ENCODE measurements at regions not wholly inside any gene's neighbourhood (a gene's known extent, or its start where the extent isn't known, plus 50 kb on each side); places are given as distances from the start of the nearest gene placed in this dataset.
"Not testable (repeated sequence)": the region's sequence is repeated elsewhere in the genome, so short reads cannot be mapped to it uniquely, and the experiment has no call there.

GRCh38 chr16:85449885-85450245 lies 163.3 kb upstream of the GSE1 start:
- no peak overlapping the region for H3K4me3 ChIP-seq (ENCODE audit: low read depth, low read length)
- no peak for TF ChIP-seq CTCF (IDR thresholded peaks at IDR 0.05; ENCODE audit: borderline replicate concordance, insufficient read depth, low read depth, low read length)

GRCh38 chr16:85451142-85451541 lies 162.0 kb upstream of the GSE1 start:
- H3K4me3 ChIP-seq (ENCODE audit: low read depth, low read length): not testable (repeated sequence)

GRCh38 chr16:85451641-85452363 lies 161.3 kb upstream of the GSE1 start:
- TF ChIP-seq CTCF (IDR thresholded peaks at IDR 0.05; ENCODE audit: borderline replicate concordance, insufficient read depth, low read depth, low read length): no peak
- H3K4me3 ChIP-seq (ENCODE audit: low read depth, low read length): no peak overlapping the region

GRCh38 chr16:85452364-85453193 lies 160.5 kb upstream of the GSE1 start:
- no peak overlapping the region for H3K4me3 ChIP-seq (ENCODE audit: low read depth, low read length)

GRCh38 chr16:85453194-85453678 lies 159.9 kb upstream of the GSE1 start:
- no peak for TF ChIP-seq CTCF (IDR thresholded peaks at IDR 0.05; ENCODE audit: borderline replicate concordance, insufficient read depth, low read depth, low read length)
- no peak overlapping the region for H3K4me3 ChIP-seq (ENCODE audit: low read depth, low read length)

More at GRCh38 chr16:85452364-85453193, 160.5 kb upstream of the GSE1 start:
- no peak for TF ChIP-seq CTCF (IDR thresholded peaks at IDR 0.05; ENCODE audit: borderline replicate concordance, insufficient read depth, low read depth, low read length)

- TF ChIP-seq CTCF (IDR thresholded peaks at IDR 0.05; ENCODE audit: borderline replicate concordance, insufficient read depth, low read depth, low read length): no peak
- no peak overlapping the region for H3K4me3 ChIP-seq (ENCODE audit: low read depth, low read length)
Observed at GRCh38 chr16:85453703-85454102, 159.4 kb upstream of the GSE1 start.

- no peak for TF ChIP-seq CTCF (IDR thresholded peaks at IDR 0.05; ENCODE audit: borderline replicate concordance, insufficient read depth, low read depth, low read length)
Observed at GRCh38 chr16:85454171-85454872, 158.8 kb upstream of the GSE1 start.

More at GRCh38 chr16:85454171-85454872, 158.8 kb upstream of the GSE1 start:
- no peak overlapping the region for H3K4me3 ChIP-seq (ENCODE audit: low read depth, low read length)

All from GM12875 (cell line).